Lower leg skin (tissue), 3 donors: ENCODE measurements at regions not wholly inside any gene's neighbourhood (a gene's known extent, or its start where the extent isn't known, plus 50 kb on each side); places are given as distances from the start of the nearest gene placed in this dataset.

Experiments
- POLR2A ChIP-seq, 2 donors: fragments of 450-650 bp; IDR thresholded peaks; one replicate each; pipeline ENCODE4 v1.6.1; 2016 to 2017; ENCODE audit warnings: antibody characterized with exemption in 2 of 2, mild to moderate bottlenecking in 1 of 2, moderate library complexity in 1 of 2
- TF ChIP-seq, protein P1 (sequence below), 3 donors: fragments of 450-650 bp; IDR thresholded peaks; one replicate each; pipeline ENCODE4 v1.5.1; 2016; ENCODE audit warnings: antibody characterized with exemption in 3 of 3, mild to moderate bottlenecking in 3 of 3, moderate library complexity in 2 of 3

DNA sequence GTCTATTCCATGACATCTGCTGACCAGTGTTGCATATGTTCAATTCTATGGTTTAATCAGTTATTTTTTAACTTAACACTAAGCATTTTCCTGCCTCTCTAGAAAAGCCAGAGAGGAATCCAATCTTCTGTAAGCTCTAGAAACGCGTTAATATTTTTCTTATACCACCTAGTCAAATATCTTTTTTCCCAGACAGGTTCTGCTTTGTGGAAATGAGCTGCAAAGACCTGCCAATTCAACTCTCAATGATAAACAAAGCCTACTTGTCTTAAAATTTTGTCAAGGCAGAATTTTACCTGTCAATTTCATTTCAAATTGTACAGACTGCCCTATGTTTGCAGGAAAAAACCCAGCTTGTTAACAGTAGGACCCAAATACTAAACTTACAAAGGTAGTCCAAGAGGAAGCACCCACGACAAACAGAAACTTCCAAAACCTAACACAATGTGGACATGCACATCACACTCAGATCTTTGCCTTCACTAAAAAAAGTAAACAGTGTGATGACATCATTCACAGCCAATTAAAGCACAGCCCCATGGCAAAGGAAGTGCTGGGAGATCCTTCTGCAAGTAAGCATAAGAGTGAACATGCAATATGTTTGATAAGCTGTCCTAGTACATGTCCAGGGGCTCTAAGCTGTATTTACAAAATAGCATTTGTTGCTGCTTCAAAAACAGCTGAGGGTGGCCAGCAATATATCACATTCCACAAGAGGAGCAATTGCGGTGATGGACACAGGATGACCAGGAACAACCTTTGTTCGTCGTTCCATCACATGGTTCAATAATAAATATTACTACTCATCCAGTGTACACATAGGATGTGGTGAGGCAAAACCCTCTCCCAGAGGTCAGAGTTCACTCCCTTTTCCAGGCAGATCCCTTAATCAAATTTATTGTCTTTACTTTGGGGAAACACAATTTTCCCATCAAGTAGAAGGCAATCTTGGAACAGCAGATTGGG, 139.4 kb upstream of the TSC22D2 start:
- TF ChIP-seq POLR2A (IDR thresholded peaks at IDR 0.05) = no peak
- TF ChIP-seq, protein P1, sequence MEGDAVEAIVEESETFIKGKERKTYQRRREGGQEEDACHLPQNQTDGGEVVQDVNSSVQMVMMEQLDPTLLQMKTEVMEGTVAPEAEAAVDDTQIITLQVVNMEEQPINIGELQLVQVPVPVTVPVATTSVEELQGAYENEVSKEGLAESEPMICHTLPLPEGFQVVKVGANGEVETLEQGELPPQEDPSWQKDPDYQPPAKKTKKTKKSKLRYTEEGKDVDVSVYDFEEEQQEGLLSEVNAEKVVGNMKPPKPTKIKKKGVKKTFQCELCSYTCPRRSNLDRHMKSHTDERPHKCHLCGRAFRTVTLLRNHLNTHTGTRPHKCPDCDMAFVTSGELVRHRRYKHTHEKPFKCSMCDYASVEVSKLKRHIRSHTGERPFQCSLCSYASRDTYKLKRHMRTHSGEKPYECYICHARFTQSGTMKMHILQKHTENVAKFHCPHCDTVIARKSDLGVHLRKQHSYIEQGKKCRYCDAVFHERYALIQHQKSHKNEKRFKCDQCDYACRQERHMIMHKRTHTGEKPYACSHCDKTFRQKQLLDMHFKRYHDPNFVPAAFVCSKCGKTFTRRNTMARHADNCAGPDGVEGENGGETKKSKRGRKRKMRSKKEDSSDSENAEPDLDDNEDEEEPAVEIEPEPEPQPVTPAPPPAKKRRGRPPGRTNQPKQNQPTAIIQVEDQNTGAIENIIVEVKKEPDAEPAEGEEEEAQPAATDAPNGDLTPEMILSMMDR (IDR thresholded peaks at IDR 0.05) = no peak
